Heart left ventricle (tissue), 16 donors: ENCODE measurements at regions not wholly inside any gene's neighbourhood (a gene's known extent, or its start where the extent isn't known, plus 50 kb on each side); places are given as distances from the start of the nearest gene placed in this dataset.

Source experiments
- ATAC-seq, 4 donors: fragments of 200-7000 bp; cut with Tn5 transposase; one replicate each; pipeline ENCODE4 v1.9.1; 2020 to 2022; ENCODE audit warnings: moderate library complexity in 4 of 4, mild to moderate bottlenecking in 3 of 4, moderate number of reproducible peaks in 1 of 4
- DNase-seq, 5 donors: peaks; one replicate each; pipeline ENCODE4 v3.0.0-alpha.2; 2020
- H3K27ac ChIP-seq, 12 donors: fragments of 200-600 bp; sonication (generic) in 4 of 12; one replicate each; pipeline versions ENCODE4 v1.5.0 to v1.8.0; 2016 to 2022; ENCODE audit warnings: mild to moderate bottlenecking in 2 of 12
- H3K27me3 ChIP-seq, 9 donors: fragments of 200-600 bp; sonication (generic) in 2 of 9; one replicate each; pipeline versions ENCODE4 v1.5.1 to v1.8.0; 2016 to 2022; ENCODE audit warnings: mild to moderate bottlenecking in 3 of 9
- H3K36me3 ChIP-seq, 9 donors: fragments of 200-600 bp; sonication (generic) in 2 of 9; one replicate each; pipeline versions ENCODE4 v1.5.0 to v1.8.0; 2018 to 2022; ENCODE audit warnings: mild to moderate bottlenecking in 2 of 9
- H3K4me1 ChIP-seq, 12 donors: fragments of 200-600 bp; sonication (generic) in 4 of 12; one replicate each; pipeline versions ENCODE4 v1.5.0 to v1.8.0; 2016 to 2022; ENCODE audit warnings: mild to moderate bottlenecking in 3 of 12
- H3K4me3 ChIP-seq, 12 donors: fragments of 200-600 bp; sonication (generic) in 4 of 12; one replicate each; pipeline versions ENCODE4 v1.5.0 to v1.8.0; 2017 to 2022; ENCODE audit warnings: mild to moderate bottlenecking in 9 of 12, moderate library complexity in 4 of 12
- H3K9me3 ChIP-seq, 12 donors: fragments of 200-600 bp; sonication (generic) in 4 of 12; one replicate each; pipeline versions ENCODE4 v1.5.0 to v1.8.0; 2016 to 2022; ENCODE audit warnings: mild to moderate bottlenecking in 1 of 12
- POLR2A ChIP-seq, 2 donors: fragments of 450-650 bp; IDR thresholded peaks; one replicate each; pipeline ENCODE4 v1.6.1; 2017; ENCODE audit warnings: antibody characterized with exemption in 2 of 2, mild to moderate bottlenecking in 2 of 2, moderate library complexity in 2 of 2
- WGBS, 4 donors: extraction: QIAGEN DNeasy Blood & Tissue Kit in 2 of 4; methylation state at CpG; one replicate each; pipeline versions ENCODE4 v1.1.5 to v1.1.7; 2013 to 2018; 5-methylcytosine and 5-hydroxymethylcytosine counted together
- intact Hi-C, 10 donors: fragments of 100-400 bp; cut with DNase I; formaldehyde crosslinking; loops; one replicate each; pipeline versions ENCODE4 v1.11.1 to v1.14.2; 2022
- TF ChIP-seq, protein P1 (sequence below), 12 donors: fragments of 200-600 bp; sonication (generic) in 4 of 12; IDR thresholded peaks; one replicate each; pipeline versions ENCODE4 v1.5.0 to v1.8.0; 2018 to 2022; ENCODE audit warnings: antibody characterized with exemption in 12 of 12, mild to moderate bottlenecking in 5 of 12
- donor health status: ischemic (EF 13 %, LVEDD 7.1; RV severe dilation, severe dysfunction).
- donor health status: healthy with polysubstance abuse.
- donor health status: DM: no; HTN: yes; CAD: no.
- donor health status: DM: no; HTN: no; CAD: no.
- donor health status: ischemic (EF 25% LVEDD 6.9; RV normal size, moderate dysfunction).
- donor health status: ischemic (EF 25% LVEDD 5.7; RV mildly dilated, moderate dysfunction).
- donor health status: healthy.
- donor health status: DM: yes; HTN: yes; CAD: no.
- donor health status: ischemic (EF 35%, LVEDD 5.7; RV mildly dilated, moderate dysfunction).
- donor health status: nonischemic (EF 11% LVEDD 7.7; RV severe dilation, severe dysfunction).
- donor health status: DM: yes; HTN: yes; CAD: no.
- donor health status: PGD.
- donor health status: ischemic (EF 29% LVEDD 5.4; RV normal size, mild dysfunction).
- donor health status: nonischemic (EF 23%, LVEDD 6.1; RV moderate dilation, normal function).

DNA sequence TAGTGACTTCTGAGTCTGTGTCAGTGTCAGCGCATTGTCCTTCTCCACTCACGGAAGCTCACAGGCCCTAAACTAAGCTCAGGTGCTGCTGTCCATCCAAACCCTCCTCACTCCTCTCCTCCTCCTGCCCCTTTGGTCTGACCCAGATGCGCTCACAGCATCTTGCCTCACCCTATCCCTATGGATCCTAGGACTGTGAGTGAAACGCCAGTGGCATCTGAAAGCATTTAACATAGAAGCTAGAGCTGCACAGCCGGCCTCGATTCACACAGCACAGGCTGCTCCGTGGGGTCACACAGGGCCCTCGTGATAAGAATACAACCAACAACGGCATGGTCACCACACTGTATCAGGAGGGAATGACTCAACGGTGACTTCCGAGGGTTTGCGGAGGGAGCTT lies 149.1 kb upstream of the SPACA7 start:
- no peak overlapping the region for H3K27ac ChIP-seq

DNA sequence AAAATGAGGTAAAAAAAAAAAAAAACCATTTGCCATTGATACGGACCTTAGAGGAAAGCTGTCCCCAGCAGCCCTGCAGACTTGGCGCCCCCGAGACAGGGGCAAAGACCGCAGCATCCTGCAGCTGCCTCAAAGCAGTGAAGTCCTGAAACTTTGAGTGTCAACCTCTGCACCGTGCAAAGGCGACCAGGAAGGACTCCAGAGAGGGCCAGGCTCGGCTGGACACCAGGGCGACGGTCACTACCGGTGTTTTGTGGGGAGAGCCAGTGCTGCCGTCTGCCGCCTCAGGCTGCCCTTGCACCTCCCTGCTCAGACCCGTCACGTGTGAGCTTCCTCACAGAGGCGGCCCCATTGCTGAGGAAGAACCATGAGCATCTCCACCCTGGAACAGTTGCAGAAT lies 146.7 kb upstream of the SPACA7 start:
- intact Hi-C loops, result no loop called here
- no peak for DNase-seq
- WGBS, 4 donors, result 60 to 78% (median 76%) methylated on average over 15 of the region's 15 CpGs
- Histone ChIP-seq H3K4me1 (no peaks in the 10 kb centered on the region), H3K9me3 (no peaks in the 10 kb centered on the region), H3K27ac (no peak overlapping the region), H3K4me3 (no peak overlapping the region), H3K27me3 (peaks cover 0 to 52% (median 0%) of the 10 kb centered on the region in 9 donors), H3K36me3 (no peaks in the 10 kb centered on the region)
- TF ChIP-seq POLR2A (IDR thresholded peaks at IDR 0.05), result no peak
- TF ChIP-seq, protein P1, sequence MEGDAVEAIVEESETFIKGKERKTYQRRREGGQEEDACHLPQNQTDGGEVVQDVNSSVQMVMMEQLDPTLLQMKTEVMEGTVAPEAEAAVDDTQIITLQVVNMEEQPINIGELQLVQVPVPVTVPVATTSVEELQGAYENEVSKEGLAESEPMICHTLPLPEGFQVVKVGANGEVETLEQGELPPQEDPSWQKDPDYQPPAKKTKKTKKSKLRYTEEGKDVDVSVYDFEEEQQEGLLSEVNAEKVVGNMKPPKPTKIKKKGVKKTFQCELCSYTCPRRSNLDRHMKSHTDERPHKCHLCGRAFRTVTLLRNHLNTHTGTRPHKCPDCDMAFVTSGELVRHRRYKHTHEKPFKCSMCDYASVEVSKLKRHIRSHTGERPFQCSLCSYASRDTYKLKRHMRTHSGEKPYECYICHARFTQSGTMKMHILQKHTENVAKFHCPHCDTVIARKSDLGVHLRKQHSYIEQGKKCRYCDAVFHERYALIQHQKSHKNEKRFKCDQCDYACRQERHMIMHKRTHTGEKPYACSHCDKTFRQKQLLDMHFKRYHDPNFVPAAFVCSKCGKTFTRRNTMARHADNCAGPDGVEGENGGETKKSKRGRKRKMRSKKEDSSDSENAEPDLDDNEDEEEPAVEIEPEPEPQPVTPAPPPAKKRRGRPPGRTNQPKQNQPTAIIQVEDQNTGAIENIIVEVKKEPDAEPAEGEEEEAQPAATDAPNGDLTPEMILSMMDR (IDR thresholded peaks at IDR 0.05), result no peak
- ATAC-seq, result no peak

More for the DNA sequence above, 149.1 kb upstream of the SPACA7 start:
- WGBS, 4 donors, result 75 to 84% (median 80%) methylated on average over 12 of the region's 12 CpGs
- H3K36me3 ChIP-seq, result no peaks in the 10 kb centered on the region
- no peak overlapping the region for H3K4me3 ChIP-seq
- intact Hi-C loops, result no loop called here
- DNase-seq (no peak), ATAC-seq (no peak)
- no peaks in the 10 kb centered on the region for H3K9me3 ChIP-seq
- TF ChIP-seq POLR2A (IDR thresholded peaks at IDR 0.05), result no peak
- TF ChIP-seq, protein P1 (IDR thresholded peaks at IDR 0.05), result no peak
- no peaks in the 10 kb centered on the region for H3K4me1 ChIP-seq
- H3K27me3 ChIP-seq, result peaks cover 0 to 40% (median 0%) of the 10 kb centered on the region in 9 donors

DNA sequence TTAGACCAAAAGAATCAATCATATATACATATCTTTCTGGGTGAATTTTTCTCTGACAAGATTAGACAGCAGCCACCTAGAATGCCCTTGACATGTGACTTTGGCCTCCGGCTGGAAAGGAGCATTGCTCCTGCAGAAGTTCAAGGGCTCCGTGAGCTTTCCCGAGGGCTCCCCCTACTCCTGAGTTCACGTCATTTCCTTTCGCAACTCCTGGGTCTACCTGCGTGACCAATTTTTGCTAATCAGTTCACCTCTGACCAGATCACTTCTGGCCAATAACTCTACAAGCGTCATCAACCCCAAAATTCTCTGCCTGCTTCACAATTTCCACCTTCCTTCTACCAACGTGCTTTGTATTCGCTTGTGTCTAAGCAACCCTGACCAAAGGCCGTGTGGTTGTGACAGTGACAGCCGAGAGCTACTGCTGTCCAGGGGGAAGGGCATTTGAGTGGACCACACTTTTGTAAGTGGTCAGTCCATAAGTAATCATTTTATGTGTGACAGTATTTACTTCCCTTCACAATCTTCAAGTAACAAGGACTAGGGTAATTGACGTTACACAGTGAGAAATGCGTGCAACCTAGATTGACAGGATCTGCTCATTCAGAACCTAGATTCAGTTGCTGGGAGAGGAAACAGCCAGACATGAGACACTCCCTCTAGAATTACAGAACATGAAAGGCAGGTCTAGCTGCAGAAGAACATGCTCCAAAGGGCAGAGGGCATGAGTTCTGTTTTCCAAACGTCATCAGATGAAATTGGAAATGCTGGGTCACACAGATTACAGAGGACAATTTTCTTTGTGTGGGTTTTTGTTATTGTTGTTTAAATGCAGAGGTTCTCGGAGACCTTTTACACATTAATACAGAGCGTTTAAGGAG lies 145.9 kb upstream of the SPACA7 start:
- DNase-seq, result no peak
- Histone ChIP-seq H3K27me3 (peaks cover 0 to 52% (median 0%) of the 10 kb centered on the region in 9 donors), H3K27ac (no peak overlapping the region), H3K4me1 (no peaks in the 10 kb centered on the region), H3K4me3 (no peak overlapping the region), H3K9me3 (no peaks in the 10 kb centered on the region), H3K36me3 (no peaks in the 10 kb centered on the region)
- no peak for ATAC-seq
- intact Hi-C loops, result no loop called here
- 70 to 77% (median 72%) methylated on average over 16 of the region's 16 CpGs for WGBS, 4 donors
- TF ChIP-seq, protein P1 (IDR thresholded peaks at IDR 0.05), result no peak
- no peak for TF ChIP-seq POLR2A (IDR thresholded peaks at IDR 0.05)

DNA sequence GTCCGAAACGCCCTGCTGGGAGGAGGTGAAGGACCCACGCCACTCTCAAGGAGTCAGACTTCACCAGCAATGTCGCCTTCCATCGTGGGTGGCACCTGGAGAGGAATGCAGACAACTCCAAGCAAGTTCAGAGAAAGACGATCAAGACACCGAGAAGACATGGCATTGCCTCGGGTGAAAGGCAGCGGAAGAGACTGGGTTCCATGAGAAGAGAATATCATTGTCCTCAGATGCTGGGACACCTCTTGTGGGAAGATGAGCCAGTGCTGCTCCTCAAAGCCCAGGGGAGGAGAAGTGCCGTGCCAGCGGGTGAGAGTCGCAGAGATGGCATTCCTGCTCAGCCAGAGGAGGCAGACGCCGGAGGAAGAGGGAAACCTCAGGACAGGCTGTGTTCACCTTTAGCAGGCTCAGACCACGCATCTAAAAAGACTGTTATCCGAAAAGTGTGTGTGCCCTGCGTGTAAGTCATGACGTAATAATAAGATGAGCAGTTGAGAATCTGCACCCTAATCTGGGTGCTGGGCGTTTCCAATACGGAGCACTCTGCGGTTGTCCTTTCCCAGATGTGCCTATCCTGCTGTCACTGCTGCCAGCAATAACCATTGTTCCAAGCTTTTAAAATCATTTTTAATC lies 144.6 kb upstream of the SPACA7 start:
- H3K4me3 ChIP-seq, result no peak overlapping the region
- no peak for TF ChIP-seq POLR2A (IDR thresholded peaks at IDR 0.05)
- TF ChIP-seq, protein P1 (IDR thresholded peaks at IDR 0.05), result no peak
- WGBS, 4 donors, result 83 to 87% (median 87%) methylated on average over 21 of the region's 21 CpGs

More for the DNA sequence above, 144.6 kb upstream of the SPACA7 start:
- peaks cover 0 to 47% (median 0%) of the 10 kb centered on the region in 9 donors for H3K27me3 ChIP-seq
- H3K36me3 ChIP-seq, result no peaks in the 10 kb centered on the region
- H3K9me3 ChIP-seq, result no peaks in the 10 kb centered on the region
- no peak overlapping the region for H3K27ac ChIP-seq
- H3K4me1 ChIP-seq, result no peaks in the 10 kb centered on the region
- intact Hi-C loops, result no loop called here
- DNase-seq (no peak), ATAC-seq (no peak)
